ENCODE measurements at regions not wholly inside any gene's neighbourhood (a gene's known extent, or its start where the extent isn't known, plus 50 kb on each side); places are given as distances from the start of the nearest gene placed in this dataset.

GRCh38 chr3:161576714-161577510, 80.3 kb downstream of the OTOL1 start:
- H3K4me3 ChIP-seq: no peak overlapping the region
- peaks cover 29% of the 10 kb centered on the region for H3K4me1 ChIP-seq
- H3K27me3 ChIP-seq (ENCODE audit: low read depth): no peaks in the 10 kb centered on the region
- DNase-seq (ENCODE audit: low spot score in 2 of 2): peak; percentile 32 to 54
- H3K9me3 ChIP-seq: no peaks in the 10 kb centered on the region
- in situ Hi-C loops (cut with MboI; ENCODE audit: low sequenced_read_pairs): no loop called here
- no peaks in the 10 kb centered on the region for H3K36me3 ChIP-seq (replicated peaks)

DNA sequence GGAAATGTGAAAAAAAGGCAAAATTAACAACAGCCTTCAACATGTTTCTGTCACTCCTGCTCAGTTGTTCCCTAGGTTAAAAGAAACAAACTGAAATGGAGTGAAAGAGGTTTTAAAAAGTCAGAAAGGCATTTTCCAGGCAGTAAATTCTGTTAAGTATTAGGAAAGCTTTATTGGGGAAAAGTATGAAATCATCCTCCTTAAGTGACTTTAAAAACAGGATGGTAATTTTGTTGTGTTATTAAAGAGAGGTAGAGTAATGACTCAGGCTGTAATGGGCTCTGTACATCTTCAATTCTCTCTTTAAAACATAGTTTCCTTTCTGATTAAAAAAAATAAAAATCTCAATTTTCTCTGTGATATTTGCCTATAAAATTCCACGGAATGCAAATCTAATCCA, 81.1 kb downstream of the OTOL1 start:
- H3K9me3 ChIP-seq: no peaks in the 10 kb centered on the region
- no peaks in the 10 kb centered on the region for H3K27me3 ChIP-seq (ENCODE audit: low read depth)
- H3K4me3 ChIP-seq: no peak overlapping the region
- DNase-seq (ENCODE audit: low spot score in 2 of 2): no peak
- peaks cover 29% of the 10 kb centered on the region for H3K4me1 ChIP-seq
- in situ Hi-C loops (cut with MboI; ENCODE audit: low sequenced_read_pairs): no loop called here
- H3K36me3 ChIP-seq (replicated peaks): no peaks in the 10 kb centered on the region

DNA sequence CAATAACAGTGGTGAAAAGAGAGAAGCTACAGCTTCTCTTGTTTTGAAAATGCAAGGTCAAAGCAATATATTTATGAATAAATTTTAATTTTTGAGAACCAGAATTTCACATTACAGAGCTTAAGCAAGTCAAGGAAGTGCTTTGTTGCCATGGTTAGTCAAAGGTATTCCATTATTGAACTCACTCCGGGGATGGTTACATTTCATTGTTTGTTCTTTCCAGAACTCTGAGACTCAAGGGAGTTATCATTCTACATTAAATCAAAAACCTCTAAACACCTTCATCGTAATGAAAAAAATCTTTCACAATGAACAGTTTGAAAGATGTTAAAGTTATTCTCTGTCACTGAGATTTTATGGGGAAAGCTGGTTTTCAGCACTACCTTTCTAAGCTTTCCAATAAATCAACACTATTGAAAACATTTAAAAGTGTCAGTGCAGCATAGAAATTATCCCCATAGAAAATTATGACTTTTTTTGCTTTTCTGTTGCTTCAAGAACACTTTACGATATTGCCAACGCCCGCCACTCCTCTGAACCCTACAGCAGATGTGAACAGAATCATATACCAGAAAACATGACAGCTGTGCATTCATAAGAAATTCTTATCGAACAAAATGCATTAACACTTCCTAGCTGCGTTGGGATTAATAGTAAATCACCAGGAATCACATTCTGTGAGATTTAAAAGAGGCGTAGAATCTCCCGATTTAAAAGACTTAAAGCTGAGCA, 83.0 kb downstream of the OTOL1 start:
- no peak overlapping the region for H3K4me3 ChIP-seq
- DNase-seq (ENCODE audit: low spot score in 2 of 2): peak in 1 of 2 experiments; percentile 27
- in situ Hi-C loops (cut with MboI; ENCODE audit: low sequenced_read_pairs): no loop called here
- no peaks in the 10 kb centered on the region for H3K9me3 ChIP-seq
- peaks cover 29% of the 10 kb centered on the region for H3K4me1 ChIP-seq
- H3K27me3 ChIP-seq (ENCODE audit: low read depth): no peaks in the 10 kb centered on the region
- H3K36me3 ChIP-seq (replicated peaks): no peaks in the 10 kb centered on the region

GRCh38 chr3:161585922-161586321, 89.3 kb downstream of the OTOL1 start:
- in situ Hi-C loops (cut with MboI; ENCODE audit: low sequenced_read_pairs): no loop called here
- peaks cover 6% of the 10 kb centered on the region for H3K4me1 ChIP-seq

DNA sequence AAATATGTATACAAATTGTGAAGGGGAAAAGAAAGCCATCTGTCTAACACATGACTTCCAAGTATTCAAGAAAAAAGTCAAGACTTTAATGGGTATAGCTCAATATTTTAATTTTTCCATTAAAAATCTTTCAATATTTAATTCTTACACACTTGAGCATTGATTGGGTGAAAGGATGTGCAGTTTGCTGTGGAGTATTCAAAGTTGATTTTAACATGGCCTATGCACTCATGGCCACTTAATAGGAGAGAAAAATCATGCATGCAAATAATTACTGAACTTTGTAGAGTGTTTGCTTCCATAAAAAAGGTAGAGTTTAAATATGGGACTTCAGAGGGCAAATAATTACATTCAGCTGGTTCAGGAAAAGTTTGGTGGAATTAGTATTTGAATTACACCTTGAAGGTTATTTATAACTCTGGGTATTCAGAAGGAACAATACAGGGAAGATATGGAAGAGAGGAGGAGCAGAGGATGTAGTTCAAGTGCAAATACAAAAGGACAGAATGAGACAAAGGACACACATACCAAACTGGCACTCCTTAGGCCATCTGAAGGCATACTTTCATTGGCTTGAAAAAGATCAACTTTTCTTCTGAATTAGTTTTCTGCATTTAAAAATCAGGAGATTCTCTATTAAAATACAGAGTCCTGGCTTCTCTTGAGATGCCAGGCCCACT, 90.1 kb downstream of the OTOL1 start:
- Histone ChIP-seq H3K4me1 (peaks cover 6% of the 10 kb centered on the region), H3K4me3 (no peak overlapping the region), H3K27me3 (ENCODE audit: low read depth) (no peaks in the 10 kb centered on the region), H3K36me3 (replicated peaks) (no peaks in the 10 kb centered on the region), H3K9me3 (0 out of 2 replicates have a peak, but pooled peaks cover 3% of the 10 kb centered on the region)
- in situ Hi-C loops (cut with MboI; ENCODE audit: low sequenced_read_pairs): no loop called here
- DNase-seq (ENCODE audit: low spot score in 2 of 2): peak in 1 of 2 experiments; percentile 68

More at GRCh38 chr3:161585922-161586321, 89.3 kb downstream of the OTOL1 start:
- Histone ChIP-seq H3K9me3 (0 out of 2 replicates have a peak, but pooled peaks cover 3% of the 10 kb centered on the region), H3K27me3 (ENCODE audit: low read depth) (no peaks in the 10 kb centered on the region), H3K36me3 (replicated peaks) (no peaks in the 10 kb centered on the region), H3K4me3 (no peak overlapping the region)
- DNase-seq (ENCODE audit: low spot score in 2 of 2): no peak

DNA sequence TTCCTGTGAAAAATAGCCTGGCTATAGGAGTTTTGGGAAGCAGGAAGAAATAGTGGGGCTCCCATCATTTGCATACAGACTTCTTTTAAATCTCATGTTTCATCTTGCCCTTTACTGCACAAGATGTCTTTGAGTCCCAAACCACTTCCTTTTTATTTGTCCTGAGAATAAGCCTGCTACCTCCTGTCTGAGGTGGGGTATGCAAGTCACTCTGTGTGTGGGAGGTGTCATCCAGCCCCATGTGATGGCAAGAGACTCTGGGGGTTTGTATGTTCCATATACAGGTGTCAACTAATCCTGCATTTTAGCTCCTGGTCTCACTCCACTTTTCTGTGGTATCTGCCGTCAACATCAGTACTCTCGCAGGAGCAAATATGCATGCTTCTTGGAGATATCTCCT, 102.0 kb downstream of the OTOL1 start:
- no peak for DNase-seq (ENCODE audit: low spot score in 2 of 2)
- in situ Hi-C loops (cut with MboI; ENCODE audit: low sequenced_read_pairs): no loop called here

DNA sequence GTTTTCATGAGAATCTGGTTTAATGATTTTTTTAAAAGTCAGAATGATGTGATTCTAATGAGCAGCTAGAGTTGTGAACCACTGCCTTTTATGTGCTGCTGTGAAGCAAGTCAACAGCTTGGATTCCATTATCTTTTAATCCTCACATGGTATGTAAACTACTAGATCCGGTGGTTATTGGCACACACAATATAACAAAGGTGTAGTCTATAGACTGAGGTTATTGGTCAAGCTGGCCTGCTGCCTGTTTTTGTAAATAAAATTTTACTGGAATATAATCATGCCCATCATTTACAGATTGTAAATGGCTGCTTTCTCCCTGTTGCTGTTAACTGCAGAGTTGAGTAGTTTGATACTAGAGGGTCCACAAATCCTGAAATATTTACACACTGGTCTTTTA, 103.1 kb downstream of the OTOL1 start:
- DNase-seq (ENCODE audit: low spot score in 2 of 2): peak in 1 of 2 experiments; percentile 65
- Histone ChIP-seq H3K9me3 (no peaks in the 10 kb centered on the region), H3K36me3 (replicated peaks) (no peaks in the 10 kb centered on the region), H3K4me1 (peaks cover 4% of the 10 kb centered on the region; the same call in 1 of the 2 replicates), H3K27me3 (ENCODE audit: low read depth) (no peaks in the 10 kb centered on the region), H3K4me3 (no peak overlapping the region)
- in situ Hi-C loops (cut with MboI; ENCODE audit: low sequenced_read_pairs): no loop called here

More for the DNA sequence above, 102.0 kb downstream of the OTOL1 start:
- H3K4me3 ChIP-seq: no peak overlapping the region
- H3K27me3 ChIP-seq (ENCODE audit: low read depth): no peaks in the 10 kb centered on the region
- H3K36me3 ChIP-seq (replicated peaks): no peaks in the 10 kb centered on the region
- no peaks in the 10 kb centered on the region for H3K9me3 ChIP-seq
- H3K4me1 ChIP-seq: peaks cover 4% of the 10 kb centered on the region; the same call in 1 of the 2 replicates

- in situ Hi-C loops (cut with MboI; ENCODE audit: low sequenced_read_pairs): no loop called here
- DNase-seq (ENCODE audit: low spot score in 2 of 2): no peak
- Histone ChIP-seq H3K9me3 (no peaks in the 10 kb centered on the region), H3K36me3 (replicated peaks) (no peaks in the 10 kb centered on the region), H3K4me3 (no peak overlapping the region), H3K27me3 (ENCODE audit: low read depth) (no peaks in the 10 kb centered on the region), H3K4me1 (peaks cover 4% of the 10 kb centered on the region; the same call in 1 of the 2 replicates)
Measured at GRCh38 chr3:161600173-161600572, 103.6 kb downstream of the OTOL1 start.

DNA sequence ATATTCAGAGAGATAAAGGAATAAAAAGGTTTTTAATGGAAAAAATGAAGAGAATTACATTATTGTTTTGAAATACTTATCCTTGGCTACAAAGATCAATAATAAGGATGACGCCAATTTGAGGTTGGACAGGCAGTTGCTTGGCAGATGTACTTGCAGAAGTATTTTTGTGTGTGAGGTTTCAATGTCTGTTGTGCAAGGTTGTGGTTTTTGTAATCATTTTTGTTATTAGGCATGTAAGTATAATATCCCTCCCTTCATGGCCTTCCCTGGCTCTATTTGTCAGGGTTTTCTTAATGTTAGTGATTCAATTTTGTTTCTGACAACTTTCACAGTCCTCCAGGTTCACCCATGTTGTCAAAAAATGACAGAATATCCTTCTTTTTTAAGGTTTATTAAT, 105.9 kb downstream of the OTOL1 start:
- H3K4me1 ChIP-seq: peaks cover 4% of the 10 kb centered on the region; the same call in 1 of the 2 replicates
- in situ Hi-C loops (cut with MboI; ENCODE audit: low sequenced_read_pairs): no loop called here
- no peaks in the 10 kb centered on the region for H3K36me3 ChIP-seq (replicated peaks)
- no peak for DNase-seq (ENCODE audit: low spot score in 2 of 2)
- no peaks in the 10 kb centered on the region for H3K9me3 ChIP-seq
- no peaks in the 10 kb centered on the region for H3K27me3 ChIP-seq (ENCODE audit: low read depth)
- H3K4me3 ChIP-seq: no peak overlapping the region

GRCh38 chr3:161602918-161603317, 106.3 kb downstream of the OTOL1 start:
- H3K4me1 ChIP-seq: peaks cover 4% of the 10 kb centered on the region; the same call in 1 of the 2 replicates
- H3K9me3 ChIP-seq: no peaks in the 10 kb centered on the region
- in situ Hi-C loops (cut with MboI; ENCODE audit: low sequenced_read_pairs): no loop called here
- H3K4me3 ChIP-seq: no peak overlapping the region
- no peaks in the 10 kb centered on the region for H3K36me3 ChIP-seq (replicated peaks)
- DNase-seq (ENCODE audit: low spot score in 2 of 2): no peak
- H3K27me3 ChIP-seq (ENCODE audit: low read depth): no peaks in the 10 kb centered on the region

GRCh38 chr3:161607056-161607455, 110.4 kb downstream of the OTOL1 start:
- in situ Hi-C loops (cut with MboI; ENCODE audit: low sequenced_read_pairs): no loop called here
- H3K4me1 ChIP-seq: no peaks in the 10 kb centered on the region
- H3K27me3 ChIP-seq (ENCODE audit: low read depth): no peaks in the 10 kb centered on the region
- DNase-seq (ENCODE audit: low spot score in 2 of 2): no peak
- H3K9me3 ChIP-seq: no peaks in the 10 kb centered on the region
- no peak overlapping the region for H3K4me3 ChIP-seq
- no peaks in the 10 kb centered on the region for H3K36me3 ChIP-seq (replicated peaks)

DNA sequence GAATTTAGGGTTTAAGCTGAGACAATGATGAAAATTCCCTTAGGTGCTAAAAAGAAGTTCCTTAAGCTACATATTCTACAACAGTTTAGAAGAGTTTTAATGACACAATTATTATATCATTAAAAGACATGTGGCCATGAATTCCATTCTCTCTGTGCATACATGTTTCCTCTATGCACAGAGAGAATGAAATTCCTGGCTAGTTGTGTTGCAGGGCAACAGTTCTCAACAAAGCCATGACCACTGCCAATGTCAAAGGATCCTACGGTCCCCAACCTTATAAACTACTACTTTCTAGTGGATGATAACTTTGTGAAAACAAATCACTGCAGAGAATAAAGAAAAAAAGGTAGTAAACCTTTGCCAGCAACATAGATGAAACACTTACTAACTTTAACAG, 122.7 kb downstream of the OTOL1 start:
- H3K9me3 ChIP-seq: no peaks in the 10 kb centered on the region
- DNase-seq (ENCODE audit: low spot score in 2 of 2): no peak
- no peak overlapping the region for H3K4me3 ChIP-seq
- H3K4me1 ChIP-seq: no peaks in the 10 kb centered on the region
- in situ Hi-C loops (cut with MboI; ENCODE audit: low sequenced_read_pairs): no loop called here
- no peaks in the 10 kb centered on the region for H3K36me3 ChIP-seq (replicated peaks)
- no peaks in the 10 kb centered on the region for H3K27me3 ChIP-seq (ENCODE audit: low read depth)

DNA sequence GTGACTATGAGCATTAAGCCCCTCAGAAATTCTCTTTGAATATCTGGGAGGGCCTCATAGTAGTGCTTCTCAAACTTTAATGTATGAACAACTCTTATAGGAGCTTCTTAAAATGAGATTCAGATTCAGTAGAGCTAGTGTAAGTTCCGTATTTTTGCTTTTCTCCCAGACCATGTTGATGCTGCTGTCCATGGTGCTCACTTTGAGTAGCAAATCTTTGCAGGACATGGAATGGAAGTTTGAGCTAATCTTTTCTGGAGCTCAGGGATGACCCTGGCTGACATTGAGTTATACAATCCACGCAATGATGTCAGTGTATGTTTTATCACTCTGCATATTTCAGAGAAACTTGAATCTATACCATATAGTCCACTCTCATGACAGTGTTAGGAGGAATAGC, 134.2 kb downstream of the OTOL1 start:
- Histone ChIP-seq H3K4me1 (peaks cover 10% of the 10 kb centered on the region), H3K27me3 (ENCODE audit: low read depth) (no peaks in the 10 kb centered on the region), H3K9me3 (no peaks in the 10 kb centered on the region), H3K4me3 (no peak overlapping the region), H3K36me3 (replicated peaks) (no peaks in the 10 kb centered on the region)
- in situ Hi-C loops (cut with MboI; ENCODE audit: low sequenced_read_pairs): no loop called here
- DNase-seq (ENCODE audit: low spot score in 2 of 2): peak in 1 of 2 experiments; percentile 23

DNA sequence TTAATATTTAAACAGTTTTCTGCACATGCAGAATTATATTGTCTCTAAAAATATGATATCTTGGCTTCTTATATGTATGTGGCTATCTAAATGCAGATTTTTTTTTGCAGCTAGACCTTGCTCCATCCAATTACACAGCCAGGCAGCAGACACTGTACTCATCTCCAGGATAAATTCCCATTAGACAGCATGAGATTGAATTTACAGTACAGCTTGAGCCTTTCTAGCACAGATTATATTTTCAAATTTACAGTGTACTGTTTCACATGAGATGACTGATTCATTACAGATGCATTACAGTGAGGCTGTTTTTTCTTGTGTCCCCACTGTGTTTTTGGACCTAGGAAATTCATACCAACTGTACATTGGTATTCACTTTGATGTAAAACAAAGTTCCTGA, 134.9 kb downstream of the OTOL1 start:
- peaks cover 10% of the 10 kb centered on the region for H3K4me1 ChIP-seq
- no peak overlapping the region for H3K4me3 ChIP-seq
- no peak for DNase-seq (ENCODE audit: low spot score in 2 of 2)
- no peaks in the 10 kb centered on the region for H3K36me3 ChIP-seq (replicated peaks)
- no peaks in the 10 kb centered on the region for H3K27me3 ChIP-seq (ENCODE audit: low read depth)
- in situ Hi-C loops (cut with MboI; ENCODE audit: low sequenced_read_pairs): no loop called here
- H3K9me3 ChIP-seq: no peaks in the 10 kb centered on the region
